Right lobe of liver (tissue), 4 donors: ENCODE measurements at regions not wholly inside any gene's neighbourhood (a gene's known extent, or its start where the extent isn't known, plus 50 kb on each side); places are given as distances from the start of the nearest gene placed in this dataset.

Source experiments
- POLR2A ChIP-seq: fragments of 450-650 bp; IDR thresholded peaks from one replicate; pipeline ENCODE4 v1.6.1; 2017; ENCODE audit warnings: antibody characterized with exemption, mild to moderate bottlenecking
- TF ChIP-seq, protein P1 (sequence below), 4 donors: fragments of 200-600 bp in 3 of 4; fragments of 450-650 bp in 1 of 4; IDR thresholded peaks; one replicate each; pipeline versions ENCODE4 v1.5.1 to v1.8.0; 2016 to 2022; ENCODE audit warnings: antibody characterized with exemption in 4 of 4, mild to moderate bottlenecking in 2 of 4
- donor health status: DM: no; HTN: no; CAD: no.
- donor health status: DM: no; HTN: no; CAD: no.
- donor health status: DM: no; HTN: yes; CAD: no.

GRCh38 chr5:114727358-114727757, 365.5 kb downstream of the KCNN2 start:
- TF ChIP-seq, protein P1, sequence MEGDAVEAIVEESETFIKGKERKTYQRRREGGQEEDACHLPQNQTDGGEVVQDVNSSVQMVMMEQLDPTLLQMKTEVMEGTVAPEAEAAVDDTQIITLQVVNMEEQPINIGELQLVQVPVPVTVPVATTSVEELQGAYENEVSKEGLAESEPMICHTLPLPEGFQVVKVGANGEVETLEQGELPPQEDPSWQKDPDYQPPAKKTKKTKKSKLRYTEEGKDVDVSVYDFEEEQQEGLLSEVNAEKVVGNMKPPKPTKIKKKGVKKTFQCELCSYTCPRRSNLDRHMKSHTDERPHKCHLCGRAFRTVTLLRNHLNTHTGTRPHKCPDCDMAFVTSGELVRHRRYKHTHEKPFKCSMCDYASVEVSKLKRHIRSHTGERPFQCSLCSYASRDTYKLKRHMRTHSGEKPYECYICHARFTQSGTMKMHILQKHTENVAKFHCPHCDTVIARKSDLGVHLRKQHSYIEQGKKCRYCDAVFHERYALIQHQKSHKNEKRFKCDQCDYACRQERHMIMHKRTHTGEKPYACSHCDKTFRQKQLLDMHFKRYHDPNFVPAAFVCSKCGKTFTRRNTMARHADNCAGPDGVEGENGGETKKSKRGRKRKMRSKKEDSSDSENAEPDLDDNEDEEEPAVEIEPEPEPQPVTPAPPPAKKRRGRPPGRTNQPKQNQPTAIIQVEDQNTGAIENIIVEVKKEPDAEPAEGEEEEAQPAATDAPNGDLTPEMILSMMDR (IDR thresholded peaks at IDR 0.05), result no peak
- no peak for TF ChIP-seq POLR2A
